SK-N-SH treated with all-trans-retinoic acid at 6 μM for 48 hours (cell line): ENCODE measurements at regions not wholly inside any gene's neighbourhood (a gene's known extent, or its start where the extent isn't known, plus 50 kb on each side); places are given as distances from the start of the nearest gene placed in this dataset.

ENCODE experiments used
- ESRRG ChIP-seq: fragments of 250-450 bp; sonication (Bioruptor Pico); IDR thresholded peaks from 2 replicates; pipeline ENCODE4 v1.6.1; 2021; ENCODE audit warnings: mild to moderate bottlenecking
- GLIS3 ChIP-seq: fragments of 250-450 bp; sonication (Bioruptor Pico); IDR thresholded peaks from 2 replicates; pipeline ENCODE4 v1.5.0; 2020; ENCODE audit warnings: mild to moderate bottlenecking, moderate library complexity
- ZFP3 ChIP-seq: fragments of 250-450 bp; sonication (Bioruptor Pico); IDR thresholded peaks from 2 replicates; pipeline ENCODE4 v1.5.0; 2020; ENCODE audit warnings: mild to moderate bottlenecking, moderate library complexity
- ZFP30 ChIP-seq: fragments of 450-650 bp; formaldehyde crosslinking; IDR thresholded peaks from 2 replicates; pipeline ENCODE4 v1.5.0; 2022; ENCODE audit warnings: mild to moderate bottlenecking, moderate library complexity
- ZNF565 ChIP-seq: fragments of 450-650 bp; formaldehyde crosslinking; conservative IDR thresholded peaks from 2 replicates; pipeline ENCODE4 v1.5.0; 2020; ENCODE audit warnings: low read depth, mild to moderate bottlenecking, moderate library complexity
- TF ChIP-seq, protein P1 (sequence below): fragments of 250-450 bp; sonication (Bioruptor Pico); IDR thresholded peaks from 2 replicates; pipeline ENCODE4 v1.8.0; 2020; ENCODE audit warnings: mild to moderate bottlenecking, moderate library complexity, borderline replicate concordance

- no peak for TF ChIP-seq ZFP30 (CRISPR knock-in tag)
- no peak for TF ChIP-seq ZNF565 (CRISPR knock-in tag)
- TF ChIP-seq, protein P1, sequence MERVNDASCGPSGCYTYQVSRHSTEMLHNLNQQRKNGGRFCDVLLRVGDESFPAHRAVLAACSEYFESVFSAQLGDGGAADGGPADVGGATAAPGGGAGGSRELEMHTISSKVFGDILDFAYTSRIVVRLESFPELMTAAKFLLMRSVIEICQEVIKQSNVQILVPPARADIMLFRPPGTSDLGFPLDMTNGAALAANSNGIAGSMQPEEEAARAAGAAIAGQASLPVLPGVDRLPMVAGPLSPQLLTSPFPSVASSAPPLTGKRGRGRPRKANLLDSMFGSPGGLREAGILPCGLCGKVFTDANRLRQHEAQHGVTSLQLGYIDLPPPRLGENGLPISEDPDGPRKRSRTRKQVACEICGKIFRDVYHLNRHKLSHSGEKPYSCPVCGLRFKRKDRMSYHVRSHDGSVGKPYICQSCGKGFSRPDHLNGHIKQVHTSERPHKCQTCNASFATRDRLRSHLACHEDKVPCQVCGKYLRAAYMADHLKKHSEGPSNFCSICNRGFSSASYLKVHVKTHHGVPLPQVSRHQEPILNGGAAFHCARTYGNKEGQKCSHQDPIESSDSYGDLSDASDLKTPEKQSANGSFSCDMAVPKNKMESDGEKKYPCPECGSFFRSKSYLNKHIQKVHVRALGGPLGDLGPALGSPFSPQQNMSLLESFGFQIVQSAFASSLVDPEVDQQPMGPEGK (CRISPR knock-in tag): no peak
- no peak for TF ChIP-seq ZFP3 (CRISPR knock-in tag)
- no peak for TF ChIP-seq GLIS3 (CRISPR knock-in tag)
- no peak for TF ChIP-seq ESRRG (CRISPR knock-in tag)
These were observed 248.5 kb downstream of the TMEM182 start for GRCh38 chr2:103010306-103010705.
